ENCODE measurements at regions not wholly inside any gene's neighbourhood (a gene's known extent, or its start where the extent isn't known, plus 50 kb on each side); places are given as distances from the start of the nearest gene placed in this dataset.
"Not testable (repeated sequence)": the region's sequence is repeated elsewhere in the genome, so short reads cannot be mapped to it uniquely, and the experiment has no call there.

GRCh38 chr6:40671001-40671693 lies 84.0 kb upstream of the LRFN2 start:
- DNase-seq = no peak

- no peak for DNase-seq
These were observed 82.2 kb upstream of the LRFN2 start for GRCh38 chr6:40669343-40669742.

- DNase-seq = no peak
These were observed 81.0 kb upstream of the LRFN2 start for GRCh38 chr6:40668203-40668602.

- no peak for DNase-seq
These were observed 79.4 kb upstream of the LRFN2 start for GRCh38 chr6:40666530-40666929.

GRCh38 chr6:40661726-40662125 lies 74.6 kb upstream of the LRFN2 start:
- no peak for DNase-seq

GRCh38 chr6:40656772-40657171 lies 69.6 kb upstream of the LRFN2 start:
- not testable (repeated sequence) for DNase-seq

GRCh38 chr6:40654828-40655227 lies 67.7 kb upstream of the LRFN2 start:
- no peak for DNase-seq

GRCh38 chr6:40645043-40645442 lies 57.9 kb upstream of the LRFN2 start:
- DNase-seq = no peak

- no peak for DNase-seq
These were observed 55.7 kb upstream of the LRFN2 start for GRCh38 chr6:40642837-40643236.

- DNase-seq = no peak
These were observed 55.0 kb upstream of the LRFN2 start for GRCh38 chr6:40642190-40642589.

- no peak for DNase-seq
These were observed 53.5 kb upstream of the LRFN2 start for GRCh38 chr6:40640599-40641227.
